SJSA1 (cell line): ENCODE measurements at regions not wholly inside any gene's neighbourhood (a gene's known extent, or its start where the extent isn't known, plus 50 kb on each side); places are given as distances from the start of the nearest gene placed in this dataset.
"Not testable (repeated sequence)": the region's sequence is repeated elsewhere in the genome, so short reads cannot be mapped to it uniquely, and the experiment has no call there.

Experiments
- DNase-seq, 2 experiments: peaks; one replicate each; pipeline ENCODE4 v3.0.0-alpha.2; 2015 to 2020; ENCODE audit warnings: low spot score in 2 of 2, low read depth in 1 of 2
- H3K27ac ChIP-seq: fragments of 250-450 bp; sonication (Bioruptor Pico); 2 replicates; pipeline ENCODE4 v1.5.1; 2020; ENCODE audit warnings: mild to moderate bottlenecking, moderate library complexity
- H3K27me3 ChIP-seq: fragments of 250-450 bp; sonication (Bioruptor Pico); replicated peaks from 2 replicates; pipeline ENCODE4 v1.5.1; 2020; ENCODE audit warnings: mild to moderate bottlenecking, moderate library complexity
- H3K36me3 ChIP-seq: fragments of 250-450 bp; sonication (Bioruptor Pico); 2 replicates; pipeline ENCODE4 v1.5.1; 2020; ENCODE audit warnings: mild to moderate bottlenecking
- H3K4me1 ChIP-seq: fragments of 250-450 bp; sonication (Bioruptor Pico); replicated peaks from 2 replicates; pipeline ENCODE4 v1.6.1; 2021; ENCODE audit warnings: mild to moderate bottlenecking
- H3K4me3 ChIP-seq: fragments of 250-450 bp; sonication (Bioruptor Pico); 2 replicates; pipeline ENCODE4 v1.5.1; 2020; ENCODE audit warnings: mild to moderate bottlenecking
- H3K9me3 ChIP-seq: fragments of 250-450 bp; sonication (Bioruptor Pico); replicated peaks from 2 replicates; pipeline ENCODE4 v1.5.1; 2020; ENCODE audit warnings: mild to moderate bottlenecking

GRCh38 chr13:18836371-18837178 lies 345.0 kb downstream of the TUBA3C start:
- not testable (repeated sequence) for H3K4me1 ChIP-seq, H3K27ac ChIP-seq, H3K36me3 ChIP-seq, H3K9me3 ChIP-seq, H3K4me3 ChIP-seq, H3K27me3 ChIP-seq, DNase-seq

GRCh38 chr13:18835754-18836153 lies 345.9 kb downstream of the TUBA3C start:
- not testable (repeated sequence) for H3K36me3 ChIP-seq, H3K27me3 ChIP-seq, DNase-seq, H3K4me1 ChIP-seq, H3K9me3 ChIP-seq, H3K4me3 ChIP-seq, H3K27ac ChIP-seq

GRCh38 chr13:18824678-18825077 lies 356.9 kb downstream of the TUBA3C start:
- not testable (repeated sequence) for DNase-seq, H3K9me3 ChIP-seq, H3K36me3 ChIP-seq, H3K4me1 ChIP-seq, H3K27ac ChIP-seq, H3K4me3 ChIP-seq, H3K27me3 ChIP-seq

GRCh38 chr13:18822655-18823639 lies 358.7 kb downstream of the TUBA3C start:
- H3K4me1 ChIP-seq, H3K9me3 ChIP-seq, H3K36me3 ChIP-seq, H3K27ac ChIP-seq, DNase-seq, H3K4me3 ChIP-seq, H3K27me3 ChIP-seq: not testable (repeated sequence)

GRCh38 chr13:18773988-18774387 lies 407.6 kb downstream of the TUBA3C start:
- not testable (repeated sequence) for H3K4me3 ChIP-seq, H3K36me3 ChIP-seq, DNase-seq, H3K27me3 ChIP-seq, H3K27ac ChIP-seq, H3K9me3 ChIP-seq, H3K4me1 ChIP-seq

DNA sequence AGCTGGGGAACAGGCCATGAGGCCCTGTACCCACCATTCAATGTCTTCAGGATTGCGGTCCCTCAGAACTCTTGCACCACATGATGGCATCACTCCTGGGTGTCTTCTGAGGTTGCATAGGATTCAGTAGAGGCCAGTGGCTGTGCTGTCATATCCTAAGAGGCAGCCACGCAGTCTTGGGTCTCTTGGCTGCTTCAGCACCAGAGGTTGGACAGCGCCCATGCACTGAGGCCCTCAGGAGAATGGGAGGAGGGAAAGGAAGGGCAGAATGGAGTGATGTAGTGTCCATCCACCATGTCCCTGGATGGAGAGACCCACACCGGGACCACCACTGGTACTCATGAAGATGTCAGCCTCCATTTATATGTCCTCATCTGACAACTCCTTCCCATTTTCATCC lies 439.9 kb downstream of the TUBA3C start:
- not testable (repeated sequence) for H3K27me3 ChIP-seq, H3K36me3 ChIP-seq, H3K4me3 ChIP-seq, DNase-seq, H3K4me1 ChIP-seq, H3K27ac ChIP-seq, H3K9me3 ChIP-seq

DNA sequence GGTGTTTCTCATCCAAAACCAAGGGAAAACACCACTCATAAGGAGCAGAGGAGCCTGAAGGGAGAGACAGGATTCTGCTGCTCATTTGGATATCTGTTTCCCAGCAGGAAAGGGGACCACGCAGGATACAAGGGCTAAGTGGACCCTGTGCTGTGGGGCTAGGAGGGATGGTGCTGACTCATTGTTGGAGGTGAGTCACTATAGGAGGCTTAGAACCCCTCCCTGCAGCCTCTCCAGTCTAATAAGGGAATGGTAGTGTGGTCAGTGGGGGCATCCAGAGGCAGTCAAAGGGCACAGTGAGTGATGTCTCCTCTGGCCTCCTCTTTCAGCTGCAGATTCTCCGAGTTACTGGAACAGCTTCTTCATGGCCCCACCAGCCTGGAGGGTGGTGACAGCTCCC lies 442.3 kb downstream of the TUBA3C start:
- DNase-seq, result no peak
- no peaks in the 10 kb centered on the region for H3K9me3 ChIP-seq
- no peak overlapping the region for H3K27ac ChIP-seq
- H3K4me3 ChIP-seq, result no peak overlapping the region
- no peaks in the 10 kb centered on the region for H3K36me3 ChIP-seq
- H3K4me1 ChIP-seq, result no peaks in the 10 kb centered on the region
- no peaks in the 10 kb centered on the region for H3K27me3 ChIP-seq

- not testable (repeated sequence) for H3K4me1 ChIP-seq, H3K27ac ChIP-seq, H3K36me3 ChIP-seq, H3K27me3 ChIP-seq, DNase-seq, H3K9me3 ChIP-seq, H3K4me3 ChIP-seq
Measured at GRCh38 chr13:18738086-18738485, 443.5 kb downstream of the TUBA3C start.

- not testable (repeated sequence) for DNase-seq, H3K9me3 ChIP-seq, H3K27ac ChIP-seq, H3K36me3 ChIP-seq, H3K4me1 ChIP-seq, H3K4me3 ChIP-seq, H3K27me3 ChIP-seq
Measured at GRCh38 chr13:18727138-18727537, 454.5 kb downstream of the TUBA3C start.

GRCh38 chr13:18726524-18726923 lies 455.1 kb downstream of the TUBA3C start:
- H3K36me3 ChIP-seq, H3K4me1 ChIP-seq, H3K9me3 ChIP-seq, H3K27ac ChIP-seq, H3K27me3 ChIP-seq, DNase-seq, H3K4me3 ChIP-seq: not testable (repeated sequence)

- H3K4me1 ChIP-seq, H3K27me3 ChIP-seq, H3K9me3 ChIP-seq, H3K36me3 ChIP-seq, H3K4me3 ChIP-seq, DNase-seq, H3K27ac ChIP-seq: not testable (repeated sequence)
Measured at GRCh38 chr13:18725242-18725822, 456.3 kb downstream of the TUBA3C start.

DNA sequence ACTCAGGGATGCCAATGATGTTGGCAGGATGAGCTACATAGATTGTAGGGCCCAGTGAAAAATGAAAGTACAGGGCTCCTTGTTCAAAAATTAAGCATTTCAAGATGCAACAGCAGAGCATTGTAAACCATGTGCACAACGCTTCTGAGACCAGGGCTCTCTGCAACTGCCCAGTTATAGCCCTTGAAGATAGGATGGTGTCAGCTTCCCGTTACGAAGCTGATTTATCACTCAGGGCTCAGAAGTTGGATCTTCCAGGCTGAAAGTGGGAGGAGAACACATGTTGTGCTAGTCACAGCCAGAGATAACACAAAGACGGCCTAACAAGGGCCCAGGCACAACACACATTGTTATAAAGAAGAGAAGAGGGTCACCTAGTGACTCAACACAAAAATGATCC lies 466.7 kb downstream of the TUBA3C start:
- no peaks in the 10 kb centered on the region for H3K36me3 ChIP-seq
- no peak for DNase-seq
- no peaks in the 10 kb centered on the region for H3K27me3 ChIP-seq

GRCh38 chr13:18710673-18711072 lies 471.0 kb downstream of the TUBA3C start:
- not testable (repeated sequence) for H3K9me3 ChIP-seq, H3K36me3 ChIP-seq, H3K27me3 ChIP-seq, H3K27ac ChIP-seq, DNase-seq, H3K4me1 ChIP-seq, H3K4me3 ChIP-seq

More for the DNA sequence above, 466.7 kb downstream of the TUBA3C start:
- Histone ChIP-seq H3K27ac (no peak overlapping the region), H3K9me3 (no peaks in the 10 kb centered on the region), H3K4me3 (no peak overlapping the region), H3K4me1 (no peaks in the 10 kb centered on the region)

DNA sequence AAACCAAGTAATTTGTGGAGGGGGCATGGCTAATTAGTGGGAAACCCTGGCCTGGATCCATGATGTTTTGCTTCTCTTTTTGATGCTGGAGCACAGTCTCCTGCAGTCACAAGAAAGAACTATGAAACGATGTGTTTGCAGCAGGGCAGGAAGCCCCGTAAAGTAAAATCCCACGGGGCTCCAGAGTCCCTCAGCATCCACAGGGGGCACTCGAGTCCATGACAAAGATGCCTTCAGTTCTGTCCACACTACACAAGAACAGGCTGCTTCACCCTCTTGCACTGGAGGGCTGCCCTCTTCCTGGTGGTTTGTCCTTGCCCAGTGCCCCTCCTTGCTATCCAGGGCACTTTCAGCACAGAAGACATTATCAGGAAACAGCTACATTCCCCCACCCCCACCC lies 475.1 kb downstream of the TUBA3C start:
- H3K36me3 ChIP-seq, DNase-seq, H3K4me1 ChIP-seq, H3K27me3 ChIP-seq, H3K4me3 ChIP-seq, H3K27ac ChIP-seq, H3K9me3 ChIP-seq: not testable (repeated sequence)
